MM.1S (cell line): ENCODE measurements at regions not wholly inside any gene's neighbourhood (a gene's known extent, or its start where the extent isn't known, plus 50 kb on each side); places are given as distances from the start of the nearest gene placed in this dataset.

Experiments used
- EZH2 ChIP-seq: fragments of 300-600 bp; sonication (generic); optimal IDR thresholded peaks from 2 replicates; pipeline ENCODE3; 2017; ENCODE audit warnings: low read depth, mild to moderate bottlenecking, antibody characterized with exemption, low read length, mixed read lengths
- EZH2phosphoT487 ChIP-seq: fragments of 300-600 bp; sonication (generic); IDR thresholded peaks from 2 replicates; pipeline ENCODE4 v1.6.1; 2018; ENCODE audit warnings: antibody characterized with exemption, low read length
- TF ChIP-seq, protein P1 (sequence below): fragments of 300-600 bp; sonication (generic); IDR thresholded peaks from 2 replicates; pipeline ENCODE4 v1.5.1; 2016; ENCODE audit warnings: antibody characterized with exemption, low read length, mixed read lengths

DNA sequence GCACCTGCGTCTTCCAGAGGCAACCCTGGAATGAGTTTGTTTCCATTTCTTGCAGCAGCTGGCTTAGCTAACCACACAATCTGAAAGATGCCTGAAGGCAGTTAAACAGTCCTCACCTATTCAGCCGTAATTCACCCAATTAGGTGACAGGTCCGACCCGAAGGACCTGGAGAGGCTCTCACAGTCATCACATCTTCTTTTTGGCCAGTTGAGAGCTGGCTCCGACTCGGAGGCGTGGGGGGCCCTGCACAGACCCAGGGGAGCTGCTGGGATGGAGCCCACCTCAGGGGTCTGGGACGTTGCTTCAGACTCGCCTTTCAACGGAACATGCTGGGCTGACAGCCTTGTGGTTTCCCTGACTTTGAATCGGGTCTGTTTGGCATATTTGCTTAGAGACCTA, 187.3 kb downstream of the RTP5 start:
- TF ChIP-seq, protein P1, sequence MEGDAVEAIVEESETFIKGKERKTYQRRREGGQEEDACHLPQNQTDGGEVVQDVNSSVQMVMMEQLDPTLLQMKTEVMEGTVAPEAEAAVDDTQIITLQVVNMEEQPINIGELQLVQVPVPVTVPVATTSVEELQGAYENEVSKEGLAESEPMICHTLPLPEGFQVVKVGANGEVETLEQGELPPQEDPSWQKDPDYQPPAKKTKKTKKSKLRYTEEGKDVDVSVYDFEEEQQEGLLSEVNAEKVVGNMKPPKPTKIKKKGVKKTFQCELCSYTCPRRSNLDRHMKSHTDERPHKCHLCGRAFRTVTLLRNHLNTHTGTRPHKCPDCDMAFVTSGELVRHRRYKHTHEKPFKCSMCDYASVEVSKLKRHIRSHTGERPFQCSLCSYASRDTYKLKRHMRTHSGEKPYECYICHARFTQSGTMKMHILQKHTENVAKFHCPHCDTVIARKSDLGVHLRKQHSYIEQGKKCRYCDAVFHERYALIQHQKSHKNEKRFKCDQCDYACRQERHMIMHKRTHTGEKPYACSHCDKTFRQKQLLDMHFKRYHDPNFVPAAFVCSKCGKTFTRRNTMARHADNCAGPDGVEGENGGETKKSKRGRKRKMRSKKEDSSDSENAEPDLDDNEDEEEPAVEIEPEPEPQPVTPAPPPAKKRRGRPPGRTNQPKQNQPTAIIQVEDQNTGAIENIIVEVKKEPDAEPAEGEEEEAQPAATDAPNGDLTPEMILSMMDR: no peak
- TF ChIP-seq EZH2 (no peak), EZH2phosphoT487 (no peak)
